HepG2 (cell line): ENCODE measurements at regions not wholly inside any gene's neighbourhood (a gene's known extent, or its start where the extent isn't known, plus 50 kb on each side); places are given as distances from the start of the nearest gene placed in this dataset.

ENCODE experiments used
- ATAC-seq: fragments of 200-7000 bp; cut with Tn5 transposase; 3 replicates; pipeline ENCODE4 v1.9.1; 2020; ENCODE audit warnings: mild to moderate bottlenecking, moderate library complexity
- BruUV-seq: library from RNA; stranded (reverse); fragments of 400-500 nt; replicated peaks from 2 replicates; lab custom pipeline; 2021; lab: Mats Ljungman, UMichigan
- CTCF ChIA-PET: fragments of 300-600 bp; formaldehyde crosslinking; extraction: SDS; loops from one replicate; lab custom pipeline; 2021; ENCODE audit warnings: low total read pairs, inconsistent platforms, low intra/inter-chr PET ratio; lab: Yijun Ruan, JAX
- POLR2A ChIA-PET: fragments of 350-600 bp; sonication (Branson Sonifier 250); formaldehyde crosslinking; loops from one replicate; lab custom pipeline; 2020; ENCODE audit warnings: antibody characterized with exemption, inconsistent platforms; lab: Yijun Ruan, JAX
- DNase-seq: peaks from one replicate; pipeline ENCODE4 v3.0.0-alpha.2; 2015; ENCODE audit warnings: low spot score
- FAIRE-seq: peaks from 3 replicates; lab custom pipeline; 2011; peaks lifted over from hg19 to GRCh38; lab: Jason Lieb, UNC
- H2AFZ ChIP-seq: one replicate; pipeline ENCODE4 v1.6.1; 2011; ENCODE audit warnings: low read length, inconsistent platforms
- H3K27ac ChIP-seq: fragments of 300-600 bp; 3 replicates; pipeline ENCODE4 v1.8.0; 2011; ENCODE audit warnings: mixed run types, mild to moderate bottlenecking, mixed read lengths, low read length, inconsistent platforms; ENCODE audit not compliant: insufficient read depth; ENCODE audit errors: extremely low read length
- H3K27me3 ChIP-seq, 2 experiments: fragments of 200-600 bp in 1 of 2; 2 replicates in 1 of 2; 3 replicates in 1 of 2; pipeline versions ENCODE4 v1.6.0 to v1.8.0; 2011; ENCODE audit warnings: low read length in 2 of 2, mild to moderate bottlenecking in 2 of 2, moderate library complexity in 2 of 2, inconsistent platforms in 1 of 2; ENCODE audit not compliant: insufficient read depth in 2 of 2, control insufficient read depth in 1 of 2
- H3K36me3 ChIP-seq, 2 experiments: fragments of 200-600 bp in 1 of 2; replicated peaks in 1 of 2; 2 replicates in 1 of 2; 3 replicates in 1 of 2; pipeline versions ENCODE4 v1.5.1 to v1.8.0; 2011; ENCODE audit warnings: low read length in 2 of 2, inconsistent platforms in 1 of 2; ENCODE audit not compliant: insufficient read depth in 2 of 2, control insufficient read depth in 1 of 2
- H3K4me1 ChIP-seq: 2 replicates; pipeline ENCODE4 v1.5.1; 2012; ENCODE audit warnings: low read length, inconsistent platforms; ENCODE audit not compliant: insufficient read depth
- H3K4me2 ChIP-seq: 2 replicates; pipeline ENCODE4 v1.6.0; 2011; ENCODE audit warnings: low read depth, low read length, inconsistent platforms
- H3K4me3 ChIP-seq, 3 experiments: fragments of 200-600 bp in 1 of 3; sonication (generic), shearing (Covaris generic) in 1 of 3; replicated peaks in 1 of 3; 2 replicates each; pipeline ENCODE4 v1.5.1; 2011 to 2016; ENCODE audit warnings: low read length in 3 of 3, inconsistent platforms in 2 of 3, low read depth in 2 of 3, mild to moderate bottlenecking in 2 of 3, control low read depth in 1 of 3, mixed read lengths in 1 of 3; ENCODE audit not compliant: insufficient read depth in 1 of 3
- H3K79me2 ChIP-seq: one replicate; pipeline ENCODE4 v1.6.1; 2011; ENCODE audit warnings: low read length, inconsistent platforms; ENCODE audit not compliant: insufficient read depth
- H3K9ac ChIP-seq: 2 replicates; pipeline ENCODE4 v1.6.0; 2011; ENCODE audit warnings: mild to moderate bottlenecking, low read depth, low read length, inconsistent platforms; ENCODE audit not compliant: insufficient read depth
- H3K9me3 ChIP-seq: 2 replicates; pipeline ENCODE4 v1.5.1; 2012; ENCODE audit warnings: mild to moderate bottlenecking, low read length
- H4K20me1 ChIP-seq: 2 replicates; pipeline ENCODE4 v1.6.0; 2011; ENCODE audit warnings: inconsistent platforms, mild to moderate bottlenecking, low read length, moderate library complexity; ENCODE audit not compliant: insufficient read depth
- HNRNPLL ChIP-seq: fragments of 200-400 bp; formaldehyde crosslinking; IDR thresholded peaks from 2 replicates; pipeline ENCODE4 v1.6.1; 2017; ENCODE audit warnings: mild to moderate bottlenecking, low read depth, low read length; ENCODE audit not compliant: poor library complexity, severe bottlenecking
- JUNB ChIP-seq: sonication (generic); formaldehyde crosslinking; IDR thresholded peaks from 2 replicates; pipeline ENCODE4 v1.8.0; 2022; ENCODE audit warnings: missing genetic modification reagents, mild to moderate bottlenecking, borderline replicate concordance
- MEF2D ChIP-seq: sonication (generic); formaldehyde crosslinking; IDR thresholded peaks from 2 replicates; pipeline ENCODE4 v1.5.1; 2020; ENCODE audit warnings: mild to moderate bottlenecking, missing genetic modification reagents
- RORA ChIP-seq: sonication (generic); formaldehyde crosslinking; IDR thresholded peaks from 2 replicates; pipeline ENCODE4 v1.5.0; 2020; ENCODE audit warnings: mild to moderate bottlenecking, missing genetic modification reagents, moderate library complexity
- SOX5 ChIP-seq: IDR thresholded peaks from 2 replicates; pipeline ENCODE4 v1.6.1; 2016; ENCODE audit warnings: borderline replicate concordance
- ZFYVE20 ChIP-seq: sonication (generic); formaldehyde crosslinking; IDR thresholded peaks from 2 replicates; pipeline ENCODE4 v1.8.0; 2023; ENCODE audit warnings: low read depth, mild to moderate bottlenecking, moderate library complexity, missing genetic modification reagents, borderline replicate concordance
- ZNF496 ChIP-seq: sonication (generic); formaldehyde crosslinking; IDR thresholded peaks from 2 replicates; pipeline ENCODE4 v1.8.1; 2023; ENCODE audit warnings: mild to moderate bottlenecking, moderate library complexity, missing genetic modification reagents; ENCODE audit not compliant: insufficient replicate concordance
- ZNF644 ChIP-seq: IDR thresholded peaks from 2 replicates; pipeline ENCODE4 v1.6.1; 2016; ENCODE audit warnings: low read depth
- ZNF749 ChIP-seq: sonication (generic); formaldehyde crosslinking; IDR thresholded peaks from 2 replicates; pipeline ENCODE4 v1.8.0; 2022; ENCODE audit warnings: mild to moderate bottlenecking, missing genetic modification reagents, moderate library complexity, borderline replicate concordance
- ZNF768 ChIP-seq: sonication (generic); formaldehyde crosslinking; IDR thresholded peaks from 2 replicates; pipeline ENCODE4 v1.4.0; 2020; ENCODE audit warnings: missing genetic modification reagents
- WGBS: methylation state at CpG from one replicate; pipeline ENCODE4 v1.1.6; 2017; ENCODE audit warnings: low lambda C conversion rate; 5-methylcytosine and 5-hydroxymethylcytosine counted together
- in situ Hi-C: cut with HindIII; loops from 2 replicates; pipeline ENCODE4 v1.10.0; 2017; ENCODE audit warnings: low pct_unique_long_range_greater_than_20kb; ENCODE audit not compliant: extremely low pct_ligation_motif_present
- intact Hi-C: fragments of 100-400 bp; cut with micrococcal nuclease; formaldehyde crosslinking; loops from one replicate; pipeline ENCODE4 v1.10.0; 2022; ENCODE audit not compliant: unreplicated experiment
- TF ChIP-seq, protein P1 (sequence below): sonication (generic); formaldehyde crosslinking; IDR thresholded peaks from 2 replicates; pipeline ENCODE4 v1.8.0; 2022; ENCODE audit warnings: missing genetic modification reagents, mild to moderate bottlenecking, moderate library complexity, borderline replicate concordance

DNA sequence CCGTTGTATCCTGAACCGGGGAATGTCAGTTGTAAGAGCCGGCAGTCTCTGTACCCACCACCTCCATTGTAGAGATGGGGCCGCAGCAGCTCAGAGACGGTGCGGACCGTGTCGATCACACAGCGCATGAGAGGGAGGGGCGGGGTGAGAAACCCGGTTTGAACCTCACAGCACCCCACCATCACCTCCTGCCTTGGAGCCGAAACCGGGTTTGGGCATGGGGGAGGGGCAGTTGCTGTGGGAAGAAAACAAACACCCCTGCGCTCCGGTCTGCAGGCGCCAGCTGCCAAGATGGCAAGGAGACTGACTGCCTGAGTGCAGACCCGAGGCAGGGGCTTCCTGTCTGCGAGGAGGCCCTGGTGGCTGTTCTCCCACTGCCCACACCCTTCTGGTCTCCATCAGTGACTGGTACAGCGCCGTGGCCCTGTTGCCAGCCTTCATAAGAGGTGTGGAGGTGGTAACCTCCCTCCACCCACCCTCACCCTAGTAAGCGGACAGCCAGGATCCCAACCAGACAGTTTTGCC lies 69.2 kb upstream of the SSBP3 start:
- Histone ChIP-seq H4K20me1 (no peaks in the 10 kb centered on the region), H3K9ac (no peak overlapping the region), H3K36me3 (no peaks in the 10 kb centered on the region), H3K9me3 (no peaks in the 10 kb centered on the region), H3K4me2 (no peak overlapping the region), H3K27ac (no peak overlapping the region), H3K4me1 (peaks cover 24% of the 10 kb centered on the region), H3K27me3 (peaks cover 3 to 53% of the 10 kb centered on the region in 2 experiments; a peak in 4 of 5 replicates), H2AFZ (no peak overlapping the region), H3K79me2 (no peaks in the 10 kb centered on the region), H3K4me3 (no peak overlapping the region)
- TF ChIP-seq ZNF768 (CRISPR knock-in tag) (peak; percentile 30; the same call in 1 of the 2 replicates), HNRNPLL (no peak)
- DNase-seq (no peak), ATAC-seq (no peak), FAIRE-seq (no peak)
- ChIA-PET POLR2A (no interaction called here), CTCF (no interaction called here)
- BruUV-seq: no TSS peak
- intact Hi-C loops: no loop called here
- in situ Hi-C loops: no loop called here
- WGBS: 75% methylated on average over 16 of the region's 21 CpGs

DNA sequence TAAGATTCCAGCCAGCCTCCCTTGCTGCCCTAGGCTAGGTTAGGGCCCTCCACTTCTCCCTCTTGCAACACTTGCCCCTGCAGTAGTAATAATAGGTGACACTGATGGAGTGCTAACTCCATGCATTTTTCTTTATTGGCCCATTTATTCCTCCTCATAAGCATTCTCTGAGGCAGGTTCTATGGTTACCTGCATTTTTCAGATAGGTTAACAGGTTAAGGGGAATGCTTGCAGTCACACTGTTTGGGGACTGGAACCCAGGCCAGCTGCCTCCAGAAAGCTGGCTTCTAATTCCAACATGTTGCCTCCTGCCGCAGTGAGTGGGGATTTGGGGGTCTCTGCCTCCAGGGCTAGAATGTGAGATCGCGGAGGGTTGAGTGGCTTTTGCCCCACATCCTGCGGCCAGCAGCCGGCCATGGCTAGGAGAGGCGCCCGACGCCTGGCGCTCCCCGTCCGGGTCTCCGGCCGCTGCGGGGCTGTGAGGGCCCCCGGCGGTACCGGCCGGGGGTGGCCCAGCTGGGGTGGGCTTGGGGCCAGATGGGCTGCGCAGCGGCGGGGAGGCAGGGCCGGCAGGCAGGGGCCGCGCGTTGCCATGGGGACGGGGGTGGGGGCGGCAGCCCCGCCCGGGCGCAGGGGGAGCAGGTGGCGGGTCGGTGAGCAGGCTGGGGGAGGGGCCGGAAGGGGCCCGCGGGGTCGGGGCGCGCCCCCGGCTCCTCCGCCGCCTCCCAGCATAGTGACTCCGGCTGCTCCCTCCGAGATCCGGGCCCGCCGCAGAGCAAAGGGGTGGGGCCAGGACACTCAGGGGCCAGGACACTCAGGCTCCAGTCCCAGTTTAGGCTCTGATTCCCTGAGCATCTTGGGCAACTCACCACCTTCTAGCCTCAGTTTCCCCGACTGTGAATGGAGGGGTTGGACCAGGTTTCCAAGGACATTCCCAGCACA lies 68.4 kb upstream of the SSBP3 start:
- H3K27me3 ChIP-seq: peaks cover 3 to 45% of the 10 kb centered on the region in 2 experiments; a peak in 4 of 5 replicates
- in situ Hi-C loops: no loop called here
- intact Hi-C loops: no loop called here
- 93% methylated on average over 3 of the region's 47 CpGs for whole genome bisulfite sequencing
- H3K36me3 ChIP-seq: no peaks in the 10 kb centered on the region
- FAIRE-seq (no peak), ATAC-seq (no peak), DNase-seq (no peak)
- H3K4me2 ChIP-seq: no peak overlapping the region
- H3K79me2 ChIP-seq: no peaks in the 10 kb centered on the region
- CTCF ChIA-PET: no interaction called here
- H3K4me1 ChIP-seq: peaks cover 15% of the 10 kb centered on the region
- no peak overlapping the region for H3K27ac ChIP-seq
- no peaks in the 10 kb centered on the region for H4K20me1 ChIP-seq
- H3K9ac ChIP-seq: no peak overlapping the region
- no peak overlapping the region for H2AFZ ChIP-seq
- BruUV-seq: no TSS peak
- POLR2A ChIA-PET: no interaction called here
- H3K9me3 ChIP-seq: no peaks in the 10 kb centered on the region
- H3K4me3 ChIP-seq: no peak overlapping the region
- TF ChIP-seq RORA (CRISPR knock-in tag): no peak
- TF ChIP-seq SOX5 (CRISPR knock-in tag): no peak
- TF ChIP-seq ZNF496 (CRISPR knock-in tag): no peak
- TF ChIP-seq JUNB (CRISPR knock-in tag): no peak
- no peak for TF ChIP-seq ZFYVE20 (CRISPR knock-in tag)
- no peak for TF ChIP-seq ZNF749 (CRISPR knock-in tag)
- no peak for TF ChIP-seq ZNF644
- TF ChIP-seq MEF2D (CRISPR knock-in tag): no peak
- TF ChIP-seq, protein P1, sequence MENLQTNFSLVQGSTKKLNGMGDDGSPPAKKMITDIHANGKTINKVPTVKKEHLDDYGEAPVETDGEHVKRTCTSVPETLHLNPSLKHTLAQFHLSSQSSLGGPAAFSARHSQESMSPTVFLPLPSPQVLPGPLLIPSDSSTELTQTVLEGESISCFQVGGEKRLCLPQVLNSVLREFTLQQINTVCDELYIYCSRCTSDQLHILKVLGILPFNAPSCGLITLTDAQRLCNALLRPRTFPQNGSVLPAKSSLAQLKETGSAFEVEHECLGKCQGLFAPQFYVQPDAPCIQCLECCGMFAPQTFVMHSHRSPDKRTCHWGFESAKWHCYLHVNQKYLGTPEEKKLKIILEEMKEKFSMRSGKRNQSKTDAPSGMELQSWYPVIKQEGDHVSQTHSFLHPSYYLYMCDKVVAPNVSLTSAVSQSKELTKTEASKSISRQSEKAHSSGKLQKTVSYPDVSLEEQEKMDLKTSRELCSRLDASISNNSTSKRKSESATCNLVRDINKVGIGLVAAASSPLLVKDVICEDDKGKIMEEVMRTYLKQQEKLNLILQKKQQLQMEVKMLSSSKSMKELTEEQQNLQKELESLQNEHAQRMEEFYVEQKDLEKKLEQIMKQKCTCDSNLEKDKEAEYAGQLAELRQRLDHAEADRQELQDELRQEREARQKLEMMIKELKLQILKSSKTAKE (CRISPR knock-in tag): no peak
